HG02885 (cell line): ENCODE measurements at regions not wholly inside any gene's neighbourhood (a gene's known extent, or its start where the extent isn't known, plus 50 kb on each side); places are given as distances from the start of the nearest gene placed in this dataset.

Experiments
- ATAC-seq: cut with Tn5 transposase; IDR thresholded peaks from one replicate; pipeline ENCODE4 v1.9.1; 2021; ENCODE audit warnings: mild to moderate bottlenecking; ENCODE audit not compliant: unreplicated experiment, poor library complexity

DNA sequence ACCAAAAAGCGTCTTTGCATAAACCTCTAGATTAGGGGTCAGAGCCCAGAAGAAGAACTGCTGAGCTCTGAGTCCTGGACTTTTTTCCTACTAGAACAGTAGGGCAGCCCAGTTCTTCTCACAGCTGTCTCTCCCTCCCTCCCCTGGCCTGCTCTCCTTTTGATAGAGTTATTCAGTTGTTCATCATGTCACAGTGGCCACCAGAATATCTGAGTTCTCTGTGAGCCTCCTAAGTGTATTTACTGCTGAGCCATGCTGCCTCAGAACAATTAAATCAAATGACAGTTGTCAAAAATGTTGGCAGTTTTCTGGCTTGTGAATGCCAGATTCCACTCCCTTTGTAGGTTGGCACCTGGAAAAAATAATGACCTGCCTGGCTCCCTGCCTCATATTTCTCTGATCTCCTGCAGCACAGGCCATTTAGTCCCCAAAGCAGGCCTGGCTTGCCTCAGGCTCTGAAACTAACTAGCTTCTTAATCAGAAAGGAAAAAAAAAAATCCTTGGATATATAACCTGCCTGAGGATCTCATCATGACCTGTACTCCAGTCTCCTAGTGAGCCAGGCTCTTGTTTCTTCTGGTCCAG lies 377.4 kb upstream of the LARGE1 start:
- ATAC-seq = no peak

DNA sequence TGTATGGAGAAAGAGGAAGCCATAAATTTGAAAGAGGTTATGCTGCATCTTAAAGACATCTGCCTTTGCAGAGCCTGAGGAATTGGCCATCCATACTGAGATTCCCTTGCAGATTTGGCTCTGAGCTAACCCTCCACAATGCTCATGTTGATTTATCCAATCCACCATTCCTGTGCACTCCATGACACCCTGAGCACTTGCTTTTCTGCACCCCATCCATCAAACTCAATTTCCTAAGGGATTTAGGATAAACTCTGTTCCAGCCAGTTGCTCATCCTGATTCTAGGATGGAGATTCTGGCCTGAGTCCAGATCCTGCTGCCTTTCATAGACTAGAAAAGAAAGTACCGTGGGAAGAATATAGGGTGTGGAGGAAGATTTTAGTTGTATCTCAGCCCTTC lies 379.2 kb upstream of the LARGE1 start:
- ATAC-seq = no peak

DNA sequence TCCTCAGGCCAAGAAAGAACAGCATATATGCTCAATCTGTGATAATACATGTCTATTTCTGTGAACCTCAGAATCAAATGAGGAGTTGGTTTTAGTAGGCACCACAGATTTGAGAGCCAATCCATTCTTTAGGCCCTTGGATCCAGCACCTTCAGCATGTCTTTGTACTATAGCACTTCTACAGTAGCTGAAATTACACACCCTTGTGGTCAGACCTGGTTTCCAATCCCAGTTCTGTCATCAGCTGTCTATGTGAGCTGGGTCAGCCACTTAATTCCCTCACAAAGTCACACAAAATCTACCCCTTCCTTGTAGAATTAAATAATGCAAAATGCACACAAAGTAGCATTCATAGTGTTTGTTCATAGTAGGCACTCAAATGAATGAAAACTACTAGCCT lies 381.3 kb upstream of the LARGE1 start:
- no peak for ATAC-seq

DNA sequence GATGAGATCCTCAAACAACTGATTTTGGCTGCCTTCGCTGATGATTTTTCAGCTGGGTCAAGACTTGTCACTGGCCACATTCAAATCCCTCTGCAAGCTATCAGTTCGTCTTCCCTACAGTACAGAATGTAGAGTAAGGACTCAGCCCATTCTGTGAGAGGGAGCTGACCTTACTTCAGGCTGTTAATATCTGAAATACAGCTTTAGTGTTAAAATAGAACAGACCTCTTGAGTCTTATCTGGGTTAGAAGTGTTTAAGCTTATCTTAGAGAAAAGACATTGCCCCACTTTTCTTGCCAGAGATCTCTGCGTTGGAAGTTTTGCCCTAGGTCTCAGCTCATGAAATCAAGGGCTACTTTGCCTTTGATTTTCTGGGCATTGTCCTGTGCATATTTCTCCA lies 383.4 kb upstream of the LARGE1 start:
- no peak for ATAC-seq

DNA sequence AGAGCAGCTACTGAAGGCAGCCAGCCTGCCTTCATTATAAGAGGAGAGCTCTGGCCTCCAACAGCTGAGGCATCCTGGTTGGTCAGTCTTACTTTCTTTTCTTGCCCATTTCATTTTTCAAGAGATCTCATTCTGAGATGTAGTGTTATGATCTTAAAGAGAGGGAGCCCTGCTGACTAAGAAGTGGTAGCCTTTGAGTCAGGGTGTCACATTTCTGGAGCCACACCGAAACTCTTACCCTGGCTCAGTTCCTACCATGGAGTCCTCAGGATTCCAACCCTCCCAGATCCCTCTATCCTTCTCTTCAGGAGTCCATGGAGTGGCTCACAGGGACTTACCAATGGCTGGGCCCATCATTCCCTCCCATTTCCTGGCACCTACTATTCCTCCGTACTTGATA lies 386.1 kb upstream of the LARGE1 start:
- no peak for ATAC-seq

DNA sequence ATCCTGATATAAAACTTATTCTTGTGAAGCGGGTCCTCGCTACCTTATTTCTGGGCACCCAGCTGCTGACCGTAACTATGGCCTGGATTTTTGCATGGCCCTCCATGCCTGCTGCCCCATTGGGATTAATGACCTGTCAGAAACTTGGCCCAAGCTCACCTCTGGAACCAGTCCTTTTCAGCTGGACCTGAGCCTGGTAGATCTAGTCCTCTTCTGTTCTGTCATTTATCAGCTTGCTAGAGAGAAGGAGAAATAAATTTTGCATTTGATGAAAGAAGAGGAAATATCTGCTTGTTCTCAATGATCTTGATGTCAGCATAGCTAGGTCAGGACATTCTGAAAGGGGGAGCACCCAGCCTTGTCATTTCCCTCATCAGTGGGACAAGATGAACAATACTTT lies 387.8 kb upstream of the LARGE1 start:
- ATAC-seq = no peak

DNA sequence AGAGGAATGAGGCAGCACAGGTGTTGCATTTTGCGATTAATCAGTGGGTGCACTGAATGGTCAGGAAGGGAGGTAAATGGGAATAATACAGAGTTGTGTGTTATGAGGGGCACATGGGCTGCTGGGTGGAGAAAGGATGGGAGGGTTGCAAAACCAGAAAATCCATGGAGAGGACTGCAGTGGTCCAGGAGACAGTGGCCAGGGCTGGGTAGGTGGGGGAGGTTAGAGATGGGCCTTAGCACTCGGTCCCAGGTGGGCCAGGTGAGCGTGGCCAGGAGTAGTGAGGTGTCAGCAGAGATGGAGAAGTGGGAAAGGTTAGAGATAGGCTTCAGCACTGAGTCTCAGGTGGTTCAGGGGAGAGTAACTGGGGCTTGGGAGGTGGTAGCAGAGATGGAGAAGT lies 399.1 kb upstream of the LARGE1 start:
- ATAC-seq = no peak

DNA sequence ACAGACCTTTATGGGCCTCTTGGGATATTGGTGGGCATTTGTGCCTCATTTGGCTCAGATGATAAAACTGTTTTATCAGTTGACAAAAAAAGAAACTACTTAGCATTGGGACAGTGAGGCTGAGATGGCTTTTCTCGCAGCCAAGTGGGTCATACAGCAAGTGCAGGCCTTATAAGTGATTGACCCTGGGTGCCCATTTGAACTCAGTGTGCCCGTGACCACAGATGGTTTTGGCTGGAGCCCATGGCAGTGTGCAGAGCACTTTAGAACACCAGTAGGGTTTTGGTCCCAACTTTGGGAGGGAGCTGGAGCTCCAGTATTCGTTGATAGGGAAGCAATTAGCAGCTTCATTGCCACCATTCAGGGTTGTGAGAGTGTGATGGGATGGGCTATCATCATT lies 404.5 kb upstream of the LARGE1 start:
- ATAC-seq = no peak

DNA sequence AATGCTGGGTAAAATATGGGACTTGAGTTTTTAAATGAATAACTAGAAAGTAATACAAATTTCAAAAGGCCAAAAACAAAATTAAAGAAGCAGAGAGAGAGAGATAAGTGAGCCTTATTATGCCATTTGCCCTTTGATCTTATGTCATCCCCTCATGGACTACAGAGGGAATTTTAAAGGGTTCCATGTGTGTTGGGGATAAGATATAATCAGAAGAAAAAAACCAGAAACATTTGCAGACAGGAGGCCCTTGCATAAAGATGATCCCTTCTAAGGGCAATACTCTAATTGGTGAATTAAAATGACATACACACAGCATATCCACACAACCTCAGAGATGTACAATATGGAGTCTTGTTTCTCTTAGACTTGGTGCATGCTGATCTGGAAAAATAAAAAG lies 406.6 kb upstream of the LARGE1 start:
- ATAC-seq = no peak

DNA sequence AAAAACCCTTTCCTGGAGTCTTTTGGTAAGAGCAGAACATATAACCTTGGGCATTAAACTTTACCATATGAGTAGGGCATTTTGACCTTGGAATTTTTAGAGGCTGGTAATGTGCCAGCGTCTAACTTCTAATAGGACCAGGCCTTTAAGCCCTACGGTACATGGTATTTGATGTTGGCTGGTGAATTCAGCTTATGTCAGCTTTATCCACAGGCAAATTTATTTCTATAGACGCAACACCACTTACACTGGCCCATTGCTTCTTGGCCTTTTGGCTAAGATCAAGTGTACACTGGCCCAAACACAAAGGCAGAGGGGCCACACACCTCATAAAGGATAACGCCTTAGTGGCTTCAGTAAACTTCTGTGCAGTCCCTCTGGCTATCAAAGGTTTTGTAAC lies 410.2 kb upstream of the LARGE1 start:
- no peak for ATAC-seq

DNA sequence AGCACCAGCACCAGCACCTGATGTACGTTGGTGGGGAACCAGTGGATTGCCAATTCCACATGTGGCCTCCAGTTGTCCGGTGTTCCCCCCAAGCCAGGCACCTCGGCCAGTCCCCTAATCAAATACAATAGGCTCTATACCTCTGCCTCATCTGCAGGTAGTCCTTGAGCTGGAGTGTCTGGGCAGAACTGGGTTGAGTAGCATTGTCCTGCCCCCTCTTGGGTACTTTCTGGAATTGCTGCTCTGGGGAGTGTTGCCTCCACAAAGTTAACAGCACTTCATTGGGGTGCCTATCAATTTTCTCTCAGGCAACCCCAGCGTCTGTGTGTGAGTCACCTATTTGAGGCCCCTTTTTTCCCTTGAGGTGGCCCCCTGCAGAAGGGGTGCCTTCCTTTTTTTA lies 413.0 kb upstream of the LARGE1 start:
- no peak for ATAC-seq

DNA sequence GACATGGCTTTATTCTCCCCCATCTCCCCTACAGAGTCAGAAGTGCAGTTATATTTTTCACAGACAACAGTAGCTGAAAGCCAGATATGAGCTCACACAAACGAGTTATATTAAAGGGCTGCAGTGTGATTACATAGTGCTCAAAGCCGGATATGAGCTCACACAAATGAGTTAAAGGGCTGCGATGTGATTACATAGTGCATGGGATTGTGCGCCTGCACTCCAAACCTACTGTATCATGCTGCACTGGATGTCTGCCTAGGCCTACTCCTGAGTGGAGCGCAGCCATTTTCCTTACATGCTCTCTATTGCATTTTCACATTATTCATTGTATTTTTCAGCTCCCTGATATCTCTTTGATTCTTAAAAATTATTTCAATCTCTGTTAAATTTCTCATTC lies 414.6 kb upstream of the LARGE1 start:
- no peak for ATAC-seq

DNA sequence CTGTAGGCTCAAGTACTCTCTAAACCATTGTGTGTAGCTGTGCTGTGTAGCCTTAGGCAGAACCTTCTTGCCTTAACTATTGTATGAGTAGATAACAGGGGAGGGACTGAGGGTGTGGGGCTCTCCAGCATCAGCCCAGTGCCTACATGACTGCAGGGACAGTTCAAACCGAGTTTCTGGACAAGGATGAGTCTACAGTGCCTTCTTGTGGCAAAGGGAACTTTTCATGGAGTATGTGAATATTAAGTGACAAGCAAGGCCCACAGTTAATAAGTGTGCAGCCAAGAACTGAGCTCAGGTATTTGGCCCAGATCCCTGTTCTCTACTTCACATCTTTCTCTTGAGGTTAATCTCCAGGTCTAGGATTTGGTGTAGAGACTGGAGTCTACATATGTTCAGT lies 424.4 kb upstream of the LARGE1 start:
- ATAC-seq = no peak

DNA sequence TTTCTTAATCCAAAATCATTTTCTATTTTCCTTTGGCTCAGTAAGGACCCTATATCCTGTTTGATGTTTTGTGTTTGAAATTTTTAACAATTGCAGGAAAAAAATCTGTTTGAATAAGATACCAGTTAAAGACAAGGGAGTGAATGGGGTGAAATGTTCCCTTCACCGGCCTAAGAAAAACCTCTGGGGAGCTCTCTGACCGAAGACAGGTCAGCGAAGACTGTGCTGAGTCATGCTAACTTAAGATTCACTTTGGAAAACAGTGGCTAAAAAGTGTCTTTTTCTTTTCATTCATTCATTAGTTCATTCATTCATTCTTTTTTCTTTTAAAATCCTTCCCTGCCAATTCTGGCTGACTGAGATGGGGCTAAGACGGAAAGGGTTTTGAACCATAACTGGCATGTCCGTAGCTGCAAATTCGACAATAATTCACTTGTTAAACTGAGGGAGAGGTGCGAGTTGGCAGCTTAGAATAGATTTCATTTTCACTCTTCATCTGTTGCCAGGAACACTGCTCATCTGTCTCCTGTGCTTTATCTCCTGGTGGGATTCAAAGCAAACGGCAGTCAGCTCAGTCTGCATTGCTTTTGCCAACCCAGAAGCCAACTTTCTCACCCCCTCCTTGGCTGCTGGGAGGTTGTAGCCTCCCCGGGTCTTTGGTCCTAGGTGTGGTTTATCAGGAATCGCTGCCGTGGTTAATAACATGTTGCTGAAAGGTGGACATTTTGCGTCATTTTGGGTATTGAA lies 434.0 kb upstream of the LARGE1 start:
- no peak for ATAC-seq

DNA sequence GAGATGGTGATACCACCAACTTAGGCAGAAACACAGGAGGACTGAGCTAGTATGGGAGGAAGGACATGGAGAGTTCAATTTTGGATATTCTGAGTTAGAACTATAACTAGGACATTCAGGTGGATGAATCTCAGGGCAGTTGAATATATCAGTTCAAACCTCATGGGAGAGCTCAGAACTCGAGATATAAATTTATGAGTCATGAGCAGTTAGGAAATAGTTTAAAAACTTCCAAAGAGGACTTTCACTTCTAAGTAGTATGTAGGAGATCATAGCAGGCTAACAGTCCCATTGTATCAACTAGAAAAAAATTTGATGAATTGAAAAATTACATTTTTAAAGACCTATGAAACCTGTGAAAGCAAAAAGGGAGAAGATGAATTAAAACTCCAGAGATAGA lies 436.2 kb upstream of the LARGE1 start:
- no peak for ATAC-seq

DNA sequence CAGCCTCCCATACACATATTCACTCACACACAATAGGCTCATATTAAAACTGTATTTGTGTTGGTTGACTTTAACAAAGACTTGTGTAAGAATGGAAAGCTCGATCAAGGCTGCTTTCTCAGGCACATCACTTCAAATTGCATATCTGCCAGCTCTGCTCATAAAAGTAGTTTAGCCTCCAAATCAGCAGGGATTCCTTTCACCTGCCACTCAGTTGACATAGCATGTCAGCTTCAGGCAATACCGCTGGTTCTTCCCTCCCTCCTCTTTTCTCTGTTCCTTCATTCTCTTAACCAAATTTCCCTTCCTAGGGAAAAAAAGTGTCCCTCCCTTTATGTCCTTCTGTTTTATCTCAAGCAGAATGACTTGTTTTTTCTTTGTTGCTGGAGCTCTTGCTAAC lies 450.4 kb upstream of the LARGE1 start:
- ATAC-seq = no peak

DNA sequence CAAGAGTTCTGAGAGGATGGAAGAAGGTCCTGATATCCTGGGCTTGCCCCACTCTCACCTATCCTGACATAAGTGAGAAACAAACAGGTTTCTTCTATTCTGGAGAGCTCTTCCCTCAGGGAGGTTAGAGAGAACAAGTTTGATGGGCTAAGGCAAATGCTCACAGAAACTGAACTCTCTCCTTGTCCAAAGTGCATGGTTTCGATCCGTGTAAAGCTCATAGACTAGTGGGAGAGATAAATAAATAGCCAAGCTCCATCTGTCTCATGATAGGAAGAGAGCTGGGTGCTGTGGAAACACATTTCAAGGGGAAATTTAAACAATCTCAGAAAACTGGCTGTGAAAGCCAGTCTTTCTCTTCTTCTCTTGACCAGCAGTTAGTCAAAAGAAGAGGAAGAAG lies 459.5 kb upstream of the LARGE1 start:
- ATAC-seq = no peak

DNA sequence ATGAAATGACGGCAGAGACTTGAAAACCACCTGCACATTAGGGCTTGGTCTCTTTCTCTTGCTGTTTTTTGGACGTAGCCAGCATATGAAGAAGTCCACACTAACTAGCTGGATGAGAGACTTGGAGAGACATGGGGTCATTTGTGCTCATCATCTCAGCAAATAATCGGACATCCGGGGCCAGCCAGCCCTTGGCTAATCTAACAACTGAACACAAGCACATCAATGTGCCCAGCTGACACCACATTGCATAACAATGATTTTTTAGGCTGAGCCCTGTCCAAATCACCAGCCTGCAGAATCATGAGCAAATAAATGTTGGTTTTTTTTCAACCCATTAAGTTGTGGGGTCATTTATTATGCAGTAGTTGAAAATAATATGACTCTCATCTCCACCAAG lies 460.3 kb upstream of the LARGE1 start:
- ATAC-seq = no peak

DNA sequence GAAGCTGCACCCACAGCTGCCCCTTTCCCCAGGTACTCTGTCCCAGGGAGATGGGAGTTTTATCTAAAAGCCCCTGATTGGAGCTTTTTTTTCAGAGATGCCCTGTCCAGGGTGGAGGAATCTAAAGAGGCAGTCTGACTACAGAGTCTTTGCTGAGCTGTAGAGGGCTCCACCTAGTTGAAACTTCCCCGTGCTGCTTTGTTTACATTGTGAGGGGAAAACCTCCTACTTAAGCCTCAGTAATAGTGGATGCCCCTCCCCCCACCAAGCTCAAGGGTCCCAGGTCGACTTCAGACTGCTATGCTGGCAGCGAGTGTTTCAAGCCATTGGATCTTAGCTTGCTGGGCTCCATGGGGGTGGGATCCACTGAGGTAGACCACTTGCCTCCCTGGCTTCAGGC lies 470.1 kb upstream of the LARGE1 start:
- no peak for ATAC-seq

DNA sequence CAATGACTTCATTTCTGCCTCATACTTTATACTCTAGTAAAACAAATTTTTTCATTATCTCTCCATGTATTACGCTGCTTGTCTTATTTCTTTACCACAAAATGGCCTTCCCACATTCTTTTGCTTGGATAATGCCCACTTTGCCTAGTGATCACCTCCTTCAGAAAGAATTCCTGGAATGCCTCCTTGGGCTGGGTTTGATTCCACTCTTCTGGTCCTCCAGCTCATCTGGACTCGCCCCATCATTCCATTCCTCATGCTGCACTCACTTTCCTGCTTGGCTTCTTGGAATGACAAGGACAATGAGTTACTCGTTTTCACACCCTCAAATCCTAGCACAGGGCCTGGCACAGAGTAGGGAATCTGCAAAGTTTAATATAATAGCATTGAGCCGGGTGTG lies 475.1 kb upstream of the LARGE1 start:
- ATAC-seq = no peak

DNA sequence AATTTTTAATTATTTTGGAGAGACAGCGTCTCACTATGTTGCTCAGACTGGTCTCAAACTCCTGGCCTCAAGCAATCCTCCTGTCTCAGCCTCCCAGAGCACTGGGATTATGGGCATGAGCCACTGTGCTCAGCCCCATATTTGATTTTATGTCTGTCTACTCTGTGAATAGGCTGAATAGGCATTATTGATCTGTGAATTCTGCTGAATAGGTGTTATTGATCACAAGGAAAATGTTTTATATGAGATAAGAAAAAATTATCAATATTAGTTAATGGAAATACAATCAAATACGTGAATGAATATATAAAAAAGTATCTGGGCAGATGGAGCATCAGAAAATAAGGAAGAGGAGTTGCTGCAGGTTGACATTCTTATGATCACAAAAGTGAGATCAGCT lies 483.4 kb upstream of the LARGE1 start:
- ATAC-seq = no peak

DNA sequence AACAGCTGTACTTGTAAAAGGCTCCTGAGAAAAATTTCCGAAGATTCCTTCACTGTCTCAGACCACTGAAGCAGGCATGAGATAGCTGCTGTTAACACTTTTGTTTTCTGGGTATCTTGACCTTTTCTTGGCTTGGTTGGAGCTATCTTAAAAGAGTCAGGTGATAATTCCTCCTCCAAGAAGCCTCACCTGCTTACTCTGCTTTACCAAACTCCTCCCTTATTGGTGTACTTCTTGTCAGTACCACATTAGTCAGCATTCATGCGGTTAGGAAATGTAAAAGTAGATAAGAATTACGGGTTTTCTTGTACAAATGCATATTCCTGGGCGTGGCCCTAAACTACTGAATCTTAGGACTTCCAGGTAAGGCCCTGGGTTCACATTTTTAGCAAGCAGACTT lies 489.8 kb upstream of the LARGE1 start:
- ATAC-seq = no peak
